ENCODE measurements at regions not wholly inside any gene's neighbourhood (a gene's known extent, or its start where the extent isn't known, plus 50 kb on each side); places are given as distances from the start of the nearest gene placed in this dataset.

GRCh38 chr9:1272488-1272887, 222.3 kb downstream of the DMRT2 start:
- TF ChIP-seq SUZ12 (IDR thresholded peaks at IDR 0.05; ENCODE audit: extremely low read depth, insufficient read depth, insufficient read length) (no peak), YY1 (IDR thresholded peaks at IDR 0.05; ENCODE audit: insufficient read depth, insufficient read length) (no peak), ZNF274 (IDR thresholded peaks at IDR 0.05; ENCODE audit: low read depth, low read length) (no peak)

Measured in NT2/D1 (cell line).